ENCODE measurements at regions not wholly inside any gene's neighbourhood (a gene's known extent, or its start where the extent isn't known, plus 50 kb on each side); places are given as distances from the start of the nearest gene placed in this dataset.

DNA sequence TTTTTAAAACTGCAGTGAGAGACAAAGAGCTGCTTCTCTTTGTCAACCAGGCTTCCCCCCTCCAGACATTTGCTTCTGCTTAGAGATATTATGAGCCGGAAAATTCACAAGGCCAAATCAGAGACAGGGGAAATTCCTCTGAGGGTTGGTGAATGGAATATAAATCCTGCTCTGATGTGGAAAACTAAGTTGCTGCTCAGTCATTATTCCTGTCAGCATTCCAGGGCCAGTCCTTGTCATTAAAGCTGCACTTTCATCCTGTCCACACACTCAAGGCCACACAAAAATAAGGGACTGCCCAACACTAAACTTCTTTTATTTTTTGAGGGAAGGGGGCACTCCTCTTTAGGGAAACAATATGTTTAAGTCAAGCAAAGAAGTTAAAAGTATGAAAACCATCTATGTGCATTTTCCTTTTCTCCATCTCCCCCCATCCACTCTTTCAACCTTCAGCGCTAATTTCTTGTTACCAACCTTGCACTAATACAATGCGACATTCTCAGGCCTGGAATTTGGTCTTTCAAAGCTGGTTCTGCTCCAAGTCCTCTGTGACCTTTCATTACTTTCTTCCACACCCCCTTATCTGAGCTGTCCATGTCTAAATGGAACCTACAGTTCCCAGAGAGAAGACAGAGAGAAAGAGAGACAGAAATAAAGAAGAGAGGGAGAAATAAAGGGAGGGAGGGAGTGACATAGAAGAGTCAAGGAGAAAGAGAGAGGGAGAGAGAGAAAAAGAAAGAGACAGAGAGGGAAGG is 118.9 kb upstream of the S1PR3 start:
- intact Hi-C loops (cut with DNase I), result no loop called here
- Histone ChIP-seq H3K27ac (no peak overlapping the region), H3K9me3 (no peaks in the 10 kb centered on the region), H3K4me1 (no peaks in the 10 kb centered on the region), H3K4me3 (no peak overlapping the region), H3K36me3 (no peaks in the 10 kb centered on the region), H3K27me3 (no peaks in the 10 kb centered on the region)
- no peak for DNase-seq
- TF ChIP-seq POLR2A (IDR thresholded peaks at IDR 0.05), result no peak
- no peak for TF ChIP-seq POLR2AphosphoS5 (IDR thresholded peaks at IDR 0.05)
- TF ChIP-seq, protein P1, sequence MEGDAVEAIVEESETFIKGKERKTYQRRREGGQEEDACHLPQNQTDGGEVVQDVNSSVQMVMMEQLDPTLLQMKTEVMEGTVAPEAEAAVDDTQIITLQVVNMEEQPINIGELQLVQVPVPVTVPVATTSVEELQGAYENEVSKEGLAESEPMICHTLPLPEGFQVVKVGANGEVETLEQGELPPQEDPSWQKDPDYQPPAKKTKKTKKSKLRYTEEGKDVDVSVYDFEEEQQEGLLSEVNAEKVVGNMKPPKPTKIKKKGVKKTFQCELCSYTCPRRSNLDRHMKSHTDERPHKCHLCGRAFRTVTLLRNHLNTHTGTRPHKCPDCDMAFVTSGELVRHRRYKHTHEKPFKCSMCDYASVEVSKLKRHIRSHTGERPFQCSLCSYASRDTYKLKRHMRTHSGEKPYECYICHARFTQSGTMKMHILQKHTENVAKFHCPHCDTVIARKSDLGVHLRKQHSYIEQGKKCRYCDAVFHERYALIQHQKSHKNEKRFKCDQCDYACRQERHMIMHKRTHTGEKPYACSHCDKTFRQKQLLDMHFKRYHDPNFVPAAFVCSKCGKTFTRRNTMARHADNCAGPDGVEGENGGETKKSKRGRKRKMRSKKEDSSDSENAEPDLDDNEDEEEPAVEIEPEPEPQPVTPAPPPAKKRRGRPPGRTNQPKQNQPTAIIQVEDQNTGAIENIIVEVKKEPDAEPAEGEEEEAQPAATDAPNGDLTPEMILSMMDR (IDR thresholded peaks at IDR 0.05), result no peak
- no peak for TF ChIP-seq EP300 (IDR thresholded peaks at IDR 0.05)
- WGBS, 2 donors, result 80 to 85% methylated on average over 3 of the region's 3 CpGs

DNA sequence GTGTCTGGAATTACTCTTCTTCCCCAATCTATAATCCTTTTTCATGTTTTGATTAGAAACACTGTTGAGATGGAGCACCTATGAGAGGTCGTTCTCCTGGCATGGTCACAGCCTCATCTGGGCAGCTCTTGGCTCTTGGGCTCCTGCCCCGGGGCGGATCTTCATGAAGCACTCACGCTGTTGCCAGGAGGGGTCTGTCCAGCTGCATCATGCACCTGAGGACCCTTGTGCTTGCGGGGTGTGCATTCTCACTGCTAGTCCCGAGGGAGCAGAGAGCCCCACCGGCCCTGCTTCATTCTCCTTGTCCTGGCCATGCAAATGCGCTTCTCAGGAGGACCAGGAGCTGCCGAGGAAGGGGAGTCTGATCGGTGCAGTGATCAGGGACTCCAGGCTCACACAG is 117.6 kb upstream of the S1PR3 start:
- Histone ChIP-seq H3K36me3 (no peaks in the 10 kb centered on the region), H3K9me3 (no peaks in the 10 kb centered on the region), H3K27ac (no peak overlapping the region), H3K4me3 (no peak overlapping the region), H3K27me3 (no peaks in the 10 kb centered on the region), H3K4me1 (no peaks in the 10 kb centered on the region)
- TF ChIP-seq, protein P1 (IDR thresholded peaks at IDR 0.05), result no peak
- TF ChIP-seq POLR2A (IDR thresholded peaks at IDR 0.05) (no peak), EP300 (IDR thresholded peaks at IDR 0.05) (no peak), POLR2AphosphoS5 (IDR thresholded peaks at IDR 0.05) (no peak)
- intact Hi-C loops (cut with DNase I), result no loop called here
- 71 to 80% methylated on average over 10 of the region's 10 CpGs for WGBS, 2 donors
- DNase-seq, result no peak

DNA sequence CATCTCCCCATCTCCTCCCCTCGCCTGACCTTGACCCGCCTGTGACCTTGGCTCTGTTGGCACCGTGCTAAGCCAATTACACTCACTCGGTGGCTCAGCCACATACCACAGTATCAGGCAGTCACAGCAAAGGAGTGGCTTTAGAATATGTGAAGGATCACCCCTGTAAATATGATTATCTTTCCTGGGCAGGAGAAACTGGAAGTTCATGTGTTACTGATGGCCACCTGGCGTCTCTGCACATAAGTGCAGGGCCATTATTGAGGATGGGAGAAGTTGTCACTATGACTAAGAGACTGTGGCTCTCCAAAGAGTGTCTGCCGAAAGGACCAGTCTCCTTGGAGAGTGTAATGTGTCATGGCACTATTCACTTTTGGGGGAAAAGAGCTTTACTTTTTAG is 116.9 kb upstream of the S1PR3 start:
- WGBS, 2 donors, result 42 to 66% methylated on average over 6 of the region's 6 CpGs

GRCh38 chr9:88875400-88876120 is 115.7 kb upstream of the S1PR3 start:
- Histone ChIP-seq H3K27me3 (no peaks in the 10 kb centered on the region), H3K4me1 (no peaks in the 10 kb centered on the region)

More for the DNA sequence above, 116.9 kb upstream of the S1PR3 start:
- intact Hi-C loops (cut with DNase I), result no loop called here
- no peak for TF ChIP-seq EP300 (IDR thresholded peaks at IDR 0.05)
- TF ChIP-seq, protein P1 (IDR thresholded peaks at IDR 0.05), result no peak
- TF ChIP-seq POLR2A (IDR thresholded peaks at IDR 0.05), result no peak
- TF ChIP-seq POLR2AphosphoS5 (IDR thresholded peaks at IDR 0.05), result no peak
- DNase-seq, result no peak
- Histone ChIP-seq H3K36me3 (no peaks in the 10 kb centered on the region), H3K4me3 (no peak overlapping the region), H3K9me3 (no peaks in the 10 kb centered on the region), H3K27ac (no peak overlapping the region), H3K27me3 (no peaks in the 10 kb centered on the region), H3K4me1 (no peaks in the 10 kb centered on the region)

More at GRCh38 chr9:88875400-88876120, 115.7 kb upstream of the S1PR3 start:
- DNase-seq, result no peak
- Histone ChIP-seq H3K4me3 (no peak overlapping the region), H3K27ac (no peak overlapping the region), H3K36me3 (no peaks in the 10 kb centered on the region), H3K9me3 (no peaks in the 10 kb centered on the region)
- intact Hi-C loops (cut with DNase I), result no loop called here
- TF ChIP-seq, protein P1 (IDR thresholded peaks at IDR 0.05), result no peak
- no peak for TF ChIP-seq EP300 (IDR thresholded peaks at IDR 0.05)
- no peak for TF ChIP-seq POLR2AphosphoS5 (IDR thresholded peaks at IDR 0.05)
- TF ChIP-seq POLR2A (IDR thresholded peaks at IDR 0.05), result no peak
- WGBS, 2 donors, result 79 to 83% methylated on average over 3 of the region's 3 CpGs
